ENCODE measurements at regions not wholly inside any gene's neighbourhood (a gene's known extent, or its start where the extent isn't known, plus 50 kb on each side); places are given as distances from the start of the nearest gene placed in this dataset.

GRCh38 chr10:111265341-111265740 lies 188.5 kb downstream of the ADRA2A start:
- no peak for DNase-seq (ENCODE audit: low spot score)
- Histone ChIP-seq H3K4me1 (ENCODE audit: insufficient read depth) (no peaks in the 10 kb centered on the region), H3K27ac (ENCODE audit: low read depth) (no peak overlapping the region), H4K20me1 (replicated peaks; ENCODE audit: insufficient read depth) (no peaks in the 10 kb centered on the region), H3K27me3 (ENCODE audit: insufficient read depth) (no peaks in the 10 kb centered on the region), H3F3A (replicated peaks; ENCODE audit: low read depth) (no peaks in the 10 kb centered on the region), H3K4me3 (no peak overlapping the region), H3K4me2 (no peak overlapping the region), H3K79me2 (replicated peaks; ENCODE audit: insufficient read depth) (no peaks in the 10 kb centered on the region), H3K9me2 (ENCODE audit: insufficient read depth) (no peaks in the 10 kb centered on the region), H3K36me3 (ENCODE audit: insufficient read depth) (no peaks in the 10 kb centered on the region), H2AFZ (no peak overlapping the region)
- H3K27ac Mint-ChIP-seq = no peak overlapping the region
- no peak for ATAC-seq
- H3K9me3 Mint-ChIP-seq = no peaks in the 10 kb centered on the region
- no peak overlapping the region for H3K4me3 Mint-ChIP-seq
- no peaks in the 10 kb centered on the region for H3K27me3 Mint-ChIP-seq (ENCODE audit: insufficient read depth, low read depth, poor library complexity)
- no peak for TF ChIP-seq REST (IDR thresholded peaks at IDR 0.05; ENCODE audit: unreplicated experiment)
- no peak for TF ChIP-seq CTCF (conservative IDR thresholded peaks at IDR 0.05; ENCODE audit: low read depth in 2 of 2)
- no peak for TF ChIP-seq JUNB (IDR thresholded peaks at IDR 0.05; ENCODE audit: unreplicated experiment)
- no peak for TF ChIP-seq EZH2 (IDR thresholded peaks at IDR 0.05; ENCODE audit: low read depth, unreplicated experiment)
- no peak for TF ChIP-seq CREB1 (CRISPR knock-in tag; IDR thresholded peaks at IDR 0.05; ENCODE audit: low read depth)
- no peak for TF ChIP-seq NANOG (IDR thresholded peaks at IDR 0.05; ENCODE audit: borderline replicate concordance)
- TF ChIP-seq POLR2AphosphoS5 (IDR thresholded peaks at IDR 0.05; ENCODE audit: low read depth) = no peak
- no peak for TF ChIP-seq ZNF331 (CRISPR knock-in tag; IDR thresholded peaks at IDR 0.05; ENCODE audit: low read depth)
- TF ChIP-seq ZNF462 (CRISPR knock-in tag; IDR thresholded peaks at IDR 0.05) = no peak
- no peak for TF ChIP-seq ZNF114 (CRISPR knock-in tag; IDR thresholded peaks at IDR 0.05)
- no peak for TF ChIP-seq ETS1 (IDR thresholded peaks at IDR 0.05)
- TF ChIP-seq STAT1 (IDR thresholded peaks at IDR 0.05; ENCODE audit: unreplicated experiment) = no peak
- no peak for TF ChIP-seq EZH2phosphoT487 (IDR thresholded peaks at IDR 0.05; ENCODE audit: unreplicated experiment)
- H3K4me1 Mint-ChIP-seq = no peaks in the 10 kb centered on the region; the same call in 2 of the 3 replicates
- H3K36me3 Mint-ChIP-seq (ENCODE audit: low read depth) = no peaks in the 10 kb centered on the region
